ENCODE measurements at regions not wholly inside any gene's neighbourhood (a gene's known extent, or its start where the extent isn't known, plus 50 kb on each side); places are given as distances from the start of the nearest gene placed in this dataset.

GRCh38 chr6:144395014-144395413, 109.9 kb downstream of the UTRN start:
- peaks cover 13% of the 10 kb centered on the region for H3K9me3 Mint-ChIP-seq
- POLR2A ChIA-PET, result interaction anchor here (1.1 kb wide), 1 partner anchor 10 kb away, joined by 3 read pairs; no protein-coding TSS in a partner anchor
- no peak overlapping the region for H3K4me3 ChIP-seq (ENCODE audit: low read length)
- H3K27ac ChIP-seq (ENCODE audit: low read depth in 1 of 2, low read length in 2 of 2), result no peak overlapping the region
- peaks cover 20% of the 10 kb centered on the region for H3K36me3 ChIP-seq (ENCODE audit: insufficient read depth, low read length)
- no peaks in the 10 kb centered on the region for H3K27me3 Mint-ChIP-seq
- H3K9me3 ChIP-seq (ENCODE audit: control insufficient read depth in 1 of 2, insufficient read depth in 1 of 2, low read length in 2 of 2), result peaks cover 0 to 16% of the 10 kb centered on the region in 2 experiments
- CTCF ChIA-PET, result no interaction called here
- H3K4me3 Mint-ChIP-seq, result no peak overlapping the region
- H3K27ac Mint-ChIP-seq, result no peak overlapping the region
- DNase-seq (no peak), ATAC-seq (ENCODE audit: poor library complexity) (no peak)
- peaks cover 72% of the 10 kb centered on the region for H3K36me3 Mint-ChIP-seq (ENCODE audit: low read depth)
- intact Hi-C loops (cut with DNase I, micrococcal nuclease), result no loop called here
- no peak for TF ChIP-seq CTCF (IDR thresholded peaks at IDR 0.05)
- no peaks in the 10 kb centered on the region for H3K4me1 ChIP-seq (ENCODE audit: insufficient read depth, low read length)
- H3K4me1 Mint-ChIP-seq (ENCODE audit: low read depth), result peaks cover 79% of the 10 kb centered on the region
- no peaks in the 10 kb centered on the region for H3K27me3 ChIP-seq (ENCODE audit: control insufficient read depth in 1 of 2, insufficient read depth in 2 of 2, low read length in 2 of 2)

DNA sequence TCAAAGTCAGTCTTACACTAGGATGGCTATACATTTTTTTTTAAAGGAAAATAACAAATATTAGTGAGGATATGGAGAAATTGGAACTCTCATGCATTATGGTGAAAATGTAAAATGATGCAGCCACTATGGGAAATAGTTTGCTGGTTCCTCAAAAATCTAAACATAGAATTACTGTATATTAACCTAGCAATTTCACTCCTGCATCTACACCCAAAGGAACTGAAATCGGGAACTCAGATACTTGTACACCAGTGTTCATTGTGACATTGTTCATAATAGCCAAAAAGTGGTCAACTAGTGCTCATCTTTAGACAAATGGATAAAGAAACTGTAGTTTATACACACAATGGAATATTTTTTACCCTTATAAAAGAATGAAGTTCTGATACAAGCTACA, 110.7 kb downstream of the UTRN start:
- peaks cover 78% of the 10 kb centered on the region for H3K4me1 Mint-ChIP-seq (ENCODE audit: low read depth)

DNA sequence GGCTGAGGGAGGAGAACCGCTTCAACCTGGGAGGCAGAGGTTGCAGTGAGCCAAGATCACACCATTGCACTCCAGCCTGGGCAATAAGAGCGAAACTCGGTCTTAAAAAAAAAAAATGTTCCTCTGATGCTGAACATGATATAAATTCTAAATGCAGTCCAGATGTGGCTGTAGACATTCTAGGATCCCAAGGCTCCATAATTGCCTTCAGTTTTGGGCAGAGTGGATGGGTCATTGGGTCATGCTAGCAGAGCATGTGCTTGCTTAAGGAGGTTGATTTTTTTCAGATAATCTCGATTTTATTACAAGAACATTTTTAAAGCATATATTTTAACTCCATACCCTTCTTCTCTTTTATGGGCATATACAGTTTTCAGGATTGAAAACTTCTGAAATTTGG, 112.0 kb downstream of the UTRN start:
- TF ChIP-seq CTCF (IDR thresholded peaks at IDR 0.05), result no peak
- Histone ChIP-seq H3K27ac (ENCODE audit: low read depth in 1 of 2, low read length in 2 of 2) (no peak overlapping the region), H3K9me3 (ENCODE audit: control insufficient read depth in 1 of 2, insufficient read depth in 1 of 2, low read length in 2 of 2) (peaks cover 0 to 16% of the 10 kb centered on the region in 2 experiments), H3K4me3 (ENCODE audit: low read length) (no peak overlapping the region), H3K36me3 (ENCODE audit: insufficient read depth, low read length) (peaks cover 11% of the 10 kb centered on the region), H3K27me3 (ENCODE audit: control insufficient read depth in 1 of 2, insufficient read depth in 2 of 2, low read length in 2 of 2) (no peaks in the 10 kb centered on the region), H3K4me1 (ENCODE audit: insufficient read depth, low read length) (no peaks in the 10 kb centered on the region)
- H3K27ac Mint-ChIP-seq, result no peak overlapping the region
- H3K9me3 Mint-ChIP-seq, result peaks cover 13% of the 10 kb centered on the region
- DNase-seq (no peak), ATAC-seq (ENCODE audit: poor library complexity) (no peak)
- H3K4me1 Mint-ChIP-seq (ENCODE audit: low read depth), result peaks cover 69% of the 10 kb centered on the region
- peaks cover 68% of the 10 kb centered on the region for H3K36me3 Mint-ChIP-seq (ENCODE audit: low read depth)
- no peaks in the 10 kb centered on the region for H3K27me3 Mint-ChIP-seq
- CTCF ChIA-PET, result interaction anchor here (1.2 kb wide), 1 partner anchor 9 kb away, joined by 3 read pairs; no protein-coding TSS in a partner anchor
- POLR2A ChIA-PET, result no interaction called here
- no peak overlapping the region for H3K4me3 Mint-ChIP-seq
- intact Hi-C loops (cut with DNase I, micrococcal nuclease), result no loop called here

More for the DNA sequence above, 110.7 kb downstream of the UTRN start:
- TF ChIP-seq CTCF (IDR thresholded peaks at IDR 0.05), result no peak
- H3K27ac ChIP-seq (ENCODE audit: low read depth in 1 of 2, low read length in 2 of 2), result no peak overlapping the region
- ATAC-seq (ENCODE audit: poor library complexity), result no peak
- intact Hi-C loops (cut with DNase I, micrococcal nuclease), result no loop called here
- POLR2A ChIA-PET, result no interaction called here
- CTCF ChIA-PET, result interaction anchor here (1.2 kb wide), 2 partner anchors 10 to 13 kb away, joined by 3 to 4 read pairs; no protein-coding TSS in a partner anchor
- H3K9me3 ChIP-seq (ENCODE audit: control insufficient read depth in 1 of 2, insufficient read depth in 1 of 2, low read length in 2 of 2), result peaks cover 0 to 16% of the 10 kb centered on the region in 2 experiments
- Mint-ChIP-seq H3K27me3 (no peaks in the 10 kb centered on the region), H3K27ac (no peak overlapping the region), H3K36me3 (ENCODE audit: low read depth) (peaks cover 69% of the 10 kb centered on the region), H3K9me3 (peaks cover 13% of the 10 kb centered on the region), H3K4me3 (no peak overlapping the region)
- H3K36me3 ChIP-seq (ENCODE audit: insufficient read depth, low read length), result peaks cover 15% of the 10 kb centered on the region
- H3K27me3 ChIP-seq (ENCODE audit: control insufficient read depth in 1 of 2, insufficient read depth in 2 of 2, low read length in 2 of 2), result no peaks in the 10 kb centered on the region
- H3K4me1 ChIP-seq (ENCODE audit: insufficient read depth, low read length), result no peaks in the 10 kb centered on the region
- no peak overlapping the region for H3K4me3 ChIP-seq (ENCODE audit: low read length)
- no peak for DNase-seq

Data from CD4-positive, alpha-beta T cell (primary cell).